ENCODE measurements at regions not wholly inside any gene's neighbourhood (a gene's known extent, or its start where the extent isn't known, plus 50 kb on each side); places are given as distances from the start of the nearest gene placed in this dataset.

- TF ChIP-seq, protein P1, sequence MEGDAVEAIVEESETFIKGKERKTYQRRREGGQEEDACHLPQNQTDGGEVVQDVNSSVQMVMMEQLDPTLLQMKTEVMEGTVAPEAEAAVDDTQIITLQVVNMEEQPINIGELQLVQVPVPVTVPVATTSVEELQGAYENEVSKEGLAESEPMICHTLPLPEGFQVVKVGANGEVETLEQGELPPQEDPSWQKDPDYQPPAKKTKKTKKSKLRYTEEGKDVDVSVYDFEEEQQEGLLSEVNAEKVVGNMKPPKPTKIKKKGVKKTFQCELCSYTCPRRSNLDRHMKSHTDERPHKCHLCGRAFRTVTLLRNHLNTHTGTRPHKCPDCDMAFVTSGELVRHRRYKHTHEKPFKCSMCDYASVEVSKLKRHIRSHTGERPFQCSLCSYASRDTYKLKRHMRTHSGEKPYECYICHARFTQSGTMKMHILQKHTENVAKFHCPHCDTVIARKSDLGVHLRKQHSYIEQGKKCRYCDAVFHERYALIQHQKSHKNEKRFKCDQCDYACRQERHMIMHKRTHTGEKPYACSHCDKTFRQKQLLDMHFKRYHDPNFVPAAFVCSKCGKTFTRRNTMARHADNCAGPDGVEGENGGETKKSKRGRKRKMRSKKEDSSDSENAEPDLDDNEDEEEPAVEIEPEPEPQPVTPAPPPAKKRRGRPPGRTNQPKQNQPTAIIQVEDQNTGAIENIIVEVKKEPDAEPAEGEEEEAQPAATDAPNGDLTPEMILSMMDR (IDR thresholded peaks at IDR 0.05) = no peak
- TF ChIP-seq POLR2A (IDR thresholded peaks at IDR 0.05) = no peak
Observed at GRCh38 chr2:196353717-196354116, 182.3 kb upstream of the STK17B start.
